Liver (tissue), 8 donors: ENCODE measurements at regions not wholly inside any gene's neighbourhood (a gene's known extent, or its start where the extent isn't known, plus 50 kb on each side); places are given as distances from the start of the nearest gene placed in this dataset.

Experiments used
- DNase-seq: peaks from one replicate; pipeline ENCODE4 v3.0.0-alpha.2; 2017; ENCODE audit warnings: low spot score
- H3K27ac ChIP-seq, 2 donors: one replicate each; pipeline ENCODE4 v1.7.0; 2013; ENCODE audit warnings: inconsistent platforms in 2 of 2, low read length in 2 of 2, control low read depth in 1 of 2, low read depth in 1 of 2, mild to moderate bottlenecking in 1 of 2
- H3K27me3 ChIP-seq, 4 donors: one replicate each; pipeline versions ENCODE4 v1.6.1 to v1.7.0; 2013; ENCODE audit warnings: low read length in 3 of 4, inconsistent platforms in 1 of 4, mild to moderate bottlenecking in 1 of 4, moderate library complexity in 1 of 4; ENCODE audit not compliant: control insufficient read depth in 4 of 4, insufficient read depth in 4 of 4
- H3K36me3 ChIP-seq, 4 donors: one replicate each; pipeline versions ENCODE4 v1.6.1 to v1.7.0; 2013; ENCODE audit warnings: low read length in 3 of 4, mild to moderate bottlenecking in 3 of 4, low read depth in 1 of 4, moderate library complexity in 1 of 4; ENCODE audit not compliant: control insufficient read depth in 4 of 4, insufficient read depth in 3 of 4
- H3K4me1 ChIP-seq, 4 donors: one replicate each; pipeline versions ENCODE4 v1.6.1 to v1.7.0; 2013; ENCODE audit warnings: low read length in 3 of 4, mild to moderate bottlenecking in 3 of 4, moderate library complexity in 1 of 4; ENCODE audit not compliant: control insufficient read depth in 4 of 4, insufficient read depth in 4 of 4
- H3K4me3 ChIP-seq, 3 donors: one replicate each; pipeline versions ENCODE4 v1.6.1 to v1.7.0; 2013; ENCODE audit warnings: low read length in 3 of 3, control low read depth in 1 of 3, low read depth in 1 of 3, mild to moderate bottlenecking in 1 of 3
- H3K9ac ChIP-seq, 2 donors: one replicate each; pipeline ENCODE4 v1.7.0; 2013; ENCODE audit warnings: low read length in 2 of 2, mild to moderate bottlenecking in 2 of 2, moderate library complexity in 2 of 2, control low read depth in 1 of 2, low read depth in 1 of 2
- H3K9me3 ChIP-seq, 4 donors: one replicate each; pipeline versions ENCODE4 v1.6.1 to v1.7.0; 2013; ENCODE audit warnings: low read length in 3 of 4; ENCODE audit not compliant: control insufficient read depth in 4 of 4
- EGR1 ChIP-seq, 2 donors: IDR thresholded peaks; 2 replicates each; pipeline ENCODE4 v1.6.1; 2016 to 2018; ENCODE audit warnings: antibody characterized with exemption in 2 of 2, low read depth in 2 of 2
- FOXA1 ChIP-seq: IDR thresholded peaks from 2 replicates; pipeline ENCODE4 v1.6.1; 2016; ENCODE audit warnings: antibody characterized with exemption
- FOXA2 ChIP-seq: IDR thresholded peaks from 2 replicates; pipeline ENCODE4 v1.6.1; 2016; ENCODE audit warnings: antibody characterized with exemption
- GABPA ChIP-seq, 2 donors: IDR thresholded peaks in 1 of 2; conservative IDR thresholded peaks in 1 of 2; 2 replicates each; pipeline ENCODE4 v1.6.1; 2016; ENCODE audit warnings: antibody characterized with exemption in 2 of 2, mild to moderate bottlenecking in 1 of 2, moderate library complexity in 1 of 2
- HNF4A ChIP-seq, 2 donors: conservative IDR thresholded peaks; 2 replicates each; pipeline ENCODE4 v1.6.1; 2016; ENCODE audit warnings: antibody characterized with exemption in 2 of 2, mild to moderate bottlenecking in 2 of 2
- HNF4G ChIP-seq: IDR thresholded peaks from 2 replicates; pipeline ENCODE4 v1.6.1; 2016; ENCODE audit warnings: antibody characterized with exemption
- JUND ChIP-seq, 2 donors: IDR thresholded peaks; 2 replicates each; pipeline ENCODE4 v1.6.1; 2016; ENCODE audit warnings: antibody characterized with exemption in 2 of 2
- NR2F2 ChIP-seq: IDR thresholded peaks from 2 replicates; pipeline ENCODE4 v1.6.1; 2016; ENCODE audit warnings: antibody characterized with exemption
- RAD21 ChIP-seq, 2 donors: IDR thresholded peaks; 2 replicates each; pipeline ENCODE4 v1.6.1; 2016; ENCODE audit warnings: antibody characterized with exemption in 2 of 2, mild to moderate bottlenecking in 2 of 2
- RXRA ChIP-seq, 2 donors: IDR thresholded peaks; 2 replicates each; pipeline ENCODE4 v1.6.1; 2017 to 2018; ENCODE audit warnings: antibody characterized with exemption in 2 of 2, mild to moderate bottlenecking in 1 of 2
- TAF1 ChIP-seq: conservative IDR thresholded peaks from 2 replicates; pipeline ENCODE4 v1.6.1; 2016; ENCODE audit warnings: antibody characterized with exemption, mild to moderate bottlenecking
- YY1 ChIP-seq: IDR thresholded peaks from 2 replicates; pipeline ENCODE4 v1.6.1; 2016; ENCODE audit warnings: antibody characterized with exemption, mild to moderate bottlenecking
- WGBS: extraction: QIAGEN DNeasy Blood & Tissue Kit; methylation state at CpG from one replicate; pipeline ENCODE4 v1.1.7; 2013; 5-methylcytosine and 5-hydroxymethylcytosine counted together
- TF ChIP-seq, protein P1 (sequence below): IDR thresholded peaks from 2 replicates; pipeline ENCODE4 v1.6.1; 2016; ENCODE audit warnings: antibody characterized with exemption
- TF ChIP-seq, protein P2 (sequence below): IDR thresholded peaks from 2 replicates; pipeline ENCODE4 v1.6.1; 2016; ENCODE audit warnings: antibody characterized with exemption
- TF ChIP-seq, protein P3 (sequence below): IDR thresholded peaks from 2 replicates; pipeline ENCODE4 v1.6.1; 2016; ENCODE audit warnings: antibody characterized with exemption
- TF ChIP-seq, protein P4 (sequence below): fragments of 150-350 bp; IDR thresholded peaks from 2 replicates; pipeline ENCODE4 v1.5.1; 2017; ENCODE audit warnings: improper control_type of control experiment, low read depth, low read length; ENCODE audit not compliant: missing input control
- donor health status: healthy.
- donor health status: healthy.
- donor health status: healthy.
- donor health status: healthy.
- donor health status: healthy.

GRCh38 chr3:34219556-34219955 is 421.1 kb downstream of the PDCD6IP start:
- H3K4me3 ChIP-seq = no peak overlapping the region
- DNase-seq = no peak
- H3K9ac ChIP-seq = no peak overlapping the region
- no peaks in the 10 kb centered on the region for H3K4me1 ChIP-seq
- H3K27me3 ChIP-seq = peaks cover 0 to 2% (median 0%) of the 10 kb centered on the region in 4 donors
- no peaks in the 10 kb centered on the region for H3K9me3 ChIP-seq
- H3K27ac ChIP-seq = no peak overlapping the region
- WGBS = 83% methylated on average over 1 of the region's 1 CpG
- no peaks in the 10 kb centered on the region for H3K36me3 ChIP-seq
- TF ChIP-seq HNF4G (no peak), NR2F2 (no peak), EGR1 (IDR thresholded peaks at IDR 0.05; ENCODE audit: low read depth in 2 of 2) (no peak), FOXA1 (no peak), RAD21 (IDR thresholded peaks at IDR 0.05) (no peak), RXRA (IDR thresholded peaks at IDR 0.05) (no peak)
- TF ChIP-seq, protein P1, sequence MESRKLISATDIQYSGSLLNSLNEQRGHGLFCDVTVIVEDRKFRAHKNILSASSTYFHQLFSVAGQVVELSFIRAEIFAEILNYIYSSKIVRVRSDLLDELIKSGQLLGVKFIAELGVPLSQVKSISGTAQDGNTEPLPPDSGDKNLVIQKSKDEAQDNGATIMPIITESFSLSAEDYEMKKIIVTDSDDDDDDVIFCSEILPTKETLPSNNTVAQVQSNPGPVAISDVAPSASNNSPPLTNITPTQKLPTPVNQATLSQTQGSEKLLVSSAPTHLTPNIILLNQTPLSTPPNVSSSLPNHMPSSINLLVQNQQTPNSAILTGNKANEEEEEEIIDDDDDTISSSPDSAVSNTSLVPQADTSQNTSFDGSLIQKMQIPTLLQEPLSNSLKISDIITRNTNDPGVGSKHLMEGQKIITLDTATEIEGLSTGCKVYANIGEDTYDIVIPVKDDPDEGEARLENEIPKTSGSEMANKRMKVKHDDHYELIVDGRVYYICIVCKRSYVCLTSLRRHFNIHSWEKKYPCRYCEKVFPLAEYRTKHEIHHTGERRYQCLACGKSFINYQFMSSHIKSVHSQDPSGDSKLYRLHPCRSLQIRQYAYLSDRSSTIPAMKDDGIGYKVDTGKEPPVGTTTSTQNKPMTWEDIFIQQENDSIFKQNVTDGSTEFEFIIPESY = no peak
- TF ChIP-seq, protein P2, sequence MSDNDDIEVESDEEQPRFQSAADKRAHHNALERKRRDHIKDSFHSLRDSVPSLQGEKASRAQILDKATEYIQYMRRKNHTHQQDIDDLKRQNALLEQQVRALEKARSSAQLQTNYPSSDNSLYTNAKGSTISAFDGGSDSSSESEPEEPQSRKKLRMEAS = no peak
- TF ChIP-seq, protein P3, sequence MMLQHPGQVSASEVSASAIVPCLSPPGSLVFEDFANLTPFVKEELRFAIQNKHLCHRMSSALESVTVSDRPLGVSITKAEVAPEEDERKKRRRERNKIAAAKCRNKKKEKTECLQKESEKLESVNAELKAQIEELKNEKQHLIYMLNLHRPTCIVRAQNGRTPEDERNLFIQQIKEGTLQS = no peak

- H3K4me1 ChIP-seq = no peaks in the 10 kb centered on the region
- no peaks in the 10 kb centered on the region for H3K36me3 ChIP-seq
- no peak overlapping the region for H3K4me3 ChIP-seq
- DNase-seq = no peak
- no peak overlapping the region for H3K27ac ChIP-seq
- no peaks in the 10 kb centered on the region for H3K27me3 ChIP-seq
- TF ChIP-seq JUND (IDR thresholded peaks at IDR 0.05) = no peak
- TF ChIP-seq, protein P1 = no peak
- no peak for TF ChIP-seq GABPA (IDR thresholded peaks at IDR 0.05 in 1 of 2, conservative IDR thresholded peaks at IDR 0.05 in 1 of 2)
- no peak for TF ChIP-seq TAF1
- TF ChIP-seq NR2F2 = no peak
- no peak for TF ChIP-seq EGR1 (IDR thresholded peaks at IDR 0.05; ENCODE audit: low read depth in 2 of 2)
- TF ChIP-seq, protein P3 = no peak
- TF ChIP-seq HNF4G = no peak
- TF ChIP-seq RXRA (IDR thresholded peaks at IDR 0.05) = no peak
- no peak for TF ChIP-seq FOXA2
- TF ChIP-seq, protein P4, sequence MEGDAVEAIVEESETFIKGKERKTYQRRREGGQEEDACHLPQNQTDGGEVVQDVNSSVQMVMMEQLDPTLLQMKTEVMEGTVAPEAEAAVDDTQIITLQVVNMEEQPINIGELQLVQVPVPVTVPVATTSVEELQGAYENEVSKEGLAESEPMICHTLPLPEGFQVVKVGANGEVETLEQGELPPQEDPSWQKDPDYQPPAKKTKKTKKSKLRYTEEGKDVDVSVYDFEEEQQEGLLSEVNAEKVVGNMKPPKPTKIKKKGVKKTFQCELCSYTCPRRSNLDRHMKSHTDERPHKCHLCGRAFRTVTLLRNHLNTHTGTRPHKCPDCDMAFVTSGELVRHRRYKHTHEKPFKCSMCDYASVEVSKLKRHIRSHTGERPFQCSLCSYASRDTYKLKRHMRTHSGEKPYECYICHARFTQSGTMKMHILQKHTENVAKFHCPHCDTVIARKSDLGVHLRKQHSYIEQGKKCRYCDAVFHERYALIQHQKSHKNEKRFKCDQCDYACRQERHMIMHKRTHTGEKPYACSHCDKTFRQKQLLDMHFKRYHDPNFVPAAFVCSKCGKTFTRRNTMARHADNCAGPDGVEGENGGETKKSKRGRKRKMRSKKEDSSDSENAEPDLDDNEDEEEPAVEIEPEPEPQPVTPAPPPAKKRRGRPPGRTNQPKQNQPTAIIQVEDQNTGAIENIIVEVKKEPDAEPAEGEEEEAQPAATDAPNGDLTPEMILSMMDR = no peak
- no peak for TF ChIP-seq HNF4A (conservative IDR thresholded peaks at IDR 0.05)
- TF ChIP-seq YY1 = no peak
- no peaks in the 10 kb centered on the region for H3K9me3 ChIP-seq
- 69% methylated on average over 3 of the region's 3 CpGs for WGBS
- H3K9ac ChIP-seq = no peak overlapping the region
These were observed 427.5 kb downstream of the PDCD6IP start for GRCh38 chr3:34225821-34226366.
